ENCODE measurements at regions not wholly inside any gene's neighbourhood (a gene's known extent, or its start where the extent isn't known, plus 50 kb on each side); places are given as distances from the start of the nearest gene placed in this dataset.

DNA sequence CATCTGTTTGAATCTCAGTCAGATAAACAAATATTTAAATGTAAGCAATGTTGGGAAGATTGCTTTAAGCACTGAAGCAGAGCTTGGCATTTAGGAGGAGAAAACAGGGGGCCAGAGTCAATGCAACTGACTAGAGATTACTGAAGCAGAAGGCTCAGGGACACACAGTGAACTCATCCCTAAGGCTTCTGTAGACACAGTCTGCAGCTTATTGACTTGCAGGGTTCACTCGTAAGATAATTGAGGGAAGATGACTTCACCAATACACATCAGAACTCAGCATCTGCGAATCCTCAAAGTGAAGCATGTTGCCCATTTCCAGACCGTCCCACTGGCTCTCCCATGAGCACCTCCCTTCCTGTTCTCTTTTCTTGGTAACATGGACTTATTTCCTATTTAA lies 363.4 kb upstream of the PFKP start:
- no peak for TF ChIP-seq POLR2A (IDR thresholded peaks at IDR 0.05)
- TF ChIP-seq, protein P1, sequence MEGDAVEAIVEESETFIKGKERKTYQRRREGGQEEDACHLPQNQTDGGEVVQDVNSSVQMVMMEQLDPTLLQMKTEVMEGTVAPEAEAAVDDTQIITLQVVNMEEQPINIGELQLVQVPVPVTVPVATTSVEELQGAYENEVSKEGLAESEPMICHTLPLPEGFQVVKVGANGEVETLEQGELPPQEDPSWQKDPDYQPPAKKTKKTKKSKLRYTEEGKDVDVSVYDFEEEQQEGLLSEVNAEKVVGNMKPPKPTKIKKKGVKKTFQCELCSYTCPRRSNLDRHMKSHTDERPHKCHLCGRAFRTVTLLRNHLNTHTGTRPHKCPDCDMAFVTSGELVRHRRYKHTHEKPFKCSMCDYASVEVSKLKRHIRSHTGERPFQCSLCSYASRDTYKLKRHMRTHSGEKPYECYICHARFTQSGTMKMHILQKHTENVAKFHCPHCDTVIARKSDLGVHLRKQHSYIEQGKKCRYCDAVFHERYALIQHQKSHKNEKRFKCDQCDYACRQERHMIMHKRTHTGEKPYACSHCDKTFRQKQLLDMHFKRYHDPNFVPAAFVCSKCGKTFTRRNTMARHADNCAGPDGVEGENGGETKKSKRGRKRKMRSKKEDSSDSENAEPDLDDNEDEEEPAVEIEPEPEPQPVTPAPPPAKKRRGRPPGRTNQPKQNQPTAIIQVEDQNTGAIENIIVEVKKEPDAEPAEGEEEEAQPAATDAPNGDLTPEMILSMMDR (IDR thresholded peaks at IDR 0.05), result no peak

Measured in right lobe of liver (tissue), 4 donors.